GM23338 (cell line): ENCODE measurements at regions not wholly inside any gene's neighbourhood (a gene's known extent, or its start where the extent isn't known, plus 50 kb on each side); places are given as distances from the start of the nearest gene placed in this dataset.

Source experiments
- CREB1 ChIP-seq: fragments of 250-450 bp; sonication (Bioruptor Pico); IDR thresholded peaks from 2 replicates; pipeline ENCODE4 v1.5.0; 2020; ENCODE audit warnings: low read depth, mild to moderate bottlenecking, moderate library complexity
- CTCF ChIP-seq, 2 experiments: fragments of 200-600 bp in 1 of 2; sonication (generic) in 1 of 2; conservative IDR thresholded peaks; 2 replicates each; pipeline versions ENCODE4 v1.5.1 to v1.6.1; 2016 to 2017; ENCODE audit warnings: antibody characterized with exemption in 2 of 2, low read depth in 2 of 2, mild to moderate bottlenecking in 2 of 2, moderate library complexity in 1 of 2
- ETS1 ChIP-seq: IDR thresholded peaks from 2 replicates; pipeline ENCODE4 v1.6.1; 2016; ENCODE audit warnings: antibody characterized with exemption
- EZH2 ChIP-seq: fragments of 200-600 bp; sonication (generic); IDR thresholded peaks from one replicate; pipeline ENCODE4 v1.8.0; 2017; ENCODE audit warnings: antibody characterized with exemption, mild to moderate bottlenecking, low read depth; ENCODE audit not compliant: unreplicated experiment
- EZH2phosphoT487 ChIP-seq: fragments of 200-600 bp; sonication (generic); IDR thresholded peaks from one replicate; pipeline ENCODE4 v1.8.1; 2018; ENCODE audit warnings: antibody characterized with exemption; ENCODE audit not compliant: unreplicated experiment
- JUNB ChIP-seq: IDR thresholded peaks from one replicate; pipeline ENCODE4 v1.6.1; 2016; ENCODE audit warnings: antibody characterized with exemption; ENCODE audit not compliant: unreplicated experiment
- NANOG ChIP-seq: IDR thresholded peaks from 2 replicates; pipeline ENCODE4 v1.6.1; 2016; ENCODE audit warnings: antibody characterized with exemption, borderline replicate concordance
- POLR2AphosphoS5 ChIP-seq: IDR thresholded peaks from 2 replicates; pipeline ENCODE4 v1.6.1; 2016; ENCODE audit warnings: antibody characterized with exemption, low read depth
- REST ChIP-seq: IDR thresholded peaks from one replicate; pipeline ENCODE4 v1.6.1; 2018; ENCODE audit warnings: antibody characterized with exemption; ENCODE audit not compliant: unreplicated experiment
- STAT1 ChIP-seq: IDR thresholded peaks from one replicate; pipeline ENCODE4 v1.6.1; 2016; ENCODE audit warnings: antibody characterized with exemption; ENCODE audit not compliant: unreplicated experiment
- ZNF331 ChIP-seq: fragments of 250-450 bp; sonication (Bioruptor Pico); IDR thresholded peaks from 2 replicates; pipeline ENCODE4 v1.5.0; 2020; ENCODE audit warnings: low read depth, mild to moderate bottlenecking, moderate library complexity

GRCh38 chr9:101878734-101879133 is 140.3 kb upstream of the GRIN3A start:
- TF ChIP-seq POLR2AphosphoS5 (no peak), CREB1 (no peak), CTCF (conservative IDR thresholded peaks at IDR 0.05; ENCODE audit: low read depth in 2 of 2) (no peak), EZH2 (no peak), EZH2phosphoT487 (no peak), REST (no peak), ETS1 (no peak), JUNB (no peak), STAT1 (no peak), ZNF331 (no peak), NANOG (no peak)
